Activated T-cell treated with anti-CD3 and anti-CD28 coated beads, Interleukin-2, amount 50 U/mL, for 72 hours (primary cell): ENCODE measurements at regions not wholly inside any gene's neighbourhood (a gene's known extent, or its start where the extent isn't known, plus 50 kb on each side); places are given as distances from the start of the nearest gene placed in this dataset.

Experiments
- ATAC-seq, 2 donors: fragments of 150-1000 bp; cut with Tn5 transposase; replicated peaks in 1 of 2; 2 replicates each; pipeline ENCODE4 v1.10.0; 2021; ENCODE audit warnings: moderate library complexity in 2 of 2, mild to moderate bottlenecking in 1 of 2
- DNase-seq, 2 donors: peaks; one replicate each; pipeline ENCODE4 v3.0.0; 2021 to 2022; ENCODE audit warnings: mixed read lengths in 1 of 2
- H3K27ac Mint-ChIP-seq: one replicate; pipeline ENCODE4 v1.8.0; 2022; ENCODE audit warnings: mild to moderate bottlenecking, moderate library complexity, mixed read lengths
- H3K27me3 Mint-ChIP-seq: one replicate; pipeline ENCODE4 v1.8.0; 2022; ENCODE audit warnings: low read depth, mixed read lengths
- H3K36me3 Mint-ChIP-seq, 2 donors: one replicate each; pipeline ENCODE4 v1.8.0; 2022; ENCODE audit warnings: mixed read lengths in 2 of 2, mild to moderate bottlenecking in 1 of 2; ENCODE audit not compliant: insufficient read depth in 2 of 2
- H3K4me1 Mint-ChIP-seq: one replicate; pipeline ENCODE4 v1.8.0; 2022; ENCODE audit warnings: low read depth, mixed read lengths
- H3K4me3 Mint-ChIP-seq, 2 donors: one replicate each; pipeline ENCODE4 v1.8.0; 2022; ENCODE audit warnings: mild to moderate bottlenecking in 2 of 2, mixed read lengths in 2 of 2, moderate library complexity in 2 of 2
- H3K9me3 Mint-ChIP-seq, 2 donors: one replicate each; pipeline ENCODE4 v1.8.0; 2022; ENCODE audit warnings: mixed read lengths in 2 of 2

- DNase-seq: no peak
- H3K4me3 Mint-ChIP-seq: no peak overlapping the region
- H3K27ac Mint-ChIP-seq: no peak overlapping the region
- peaks cover 6% of the 10 kb centered on the region for H3K27me3 Mint-ChIP-seq
- ATAC-seq: no peak
- no peaks in the 10 kb centered on the region for H3K36me3 Mint-ChIP-seq
- no peaks in the 10 kb centered on the region for H3K9me3 Mint-ChIP-seq
- no peaks in the 10 kb centered on the region for H3K4me1 Mint-ChIP-seq
Observed at GRCh38 chr9:121563881-121564460, 64.3 kb upstream of the GGTA1 start.

- H3K27ac Mint-ChIP-seq: no peak overlapping the region
- H3K27me3 Mint-ChIP-seq: peaks cover 6% of the 10 kb centered on the region
- DNase-seq: no peak
- no peaks in the 10 kb centered on the region for H3K4me1 Mint-ChIP-seq
- no peaks in the 10 kb centered on the region for H3K9me3 Mint-ChIP-seq
- H3K4me3 Mint-ChIP-seq: no peak overlapping the region
- ATAC-seq: no peak
- no peaks in the 10 kb centered on the region for H3K36me3 Mint-ChIP-seq
Observed at GRCh38 chr9:121564504-121565260, 65.0 kb upstream of the GGTA1 start.

GRCh38 chr9:121566481-121567465, 67.1 kb upstream of the GGTA1 start:
- Mint-ChIP-seq H3K27me3 (peaks cover 14% of the 10 kb centered on the region), H3K36me3 (peaks cover 0 to 2% of the 10 kb centered on the region in 2 donors), H3K27ac (no peak overlapping the region), H3K4me3 (no peak overlapping the region), H3K4me1 (no peaks in the 10 kb centered on the region), H3K9me3 (no peaks in the 10 kb centered on the region)
- ATAC-seq: no peak
- DNase-seq: no peak

GRCh38 chr9:121567500-121568342, 68.1 kb upstream of the GGTA1 start:
- H3K9me3 Mint-ChIP-seq: no peaks in the 10 kb centered on the region
- no peak for DNase-seq
- H3K27me3 Mint-ChIP-seq: peaks cover 14% of the 10 kb centered on the region
- H3K36me3 Mint-ChIP-seq: peaks cover 0 to 2% of the 10 kb centered on the region in 2 donors
- H3K4me1 Mint-ChIP-seq: no peaks in the 10 kb centered on the region
- no peak overlapping the region for H3K4me3 Mint-ChIP-seq
- H3K27ac Mint-ChIP-seq: no peak overlapping the region
- no peak for ATAC-seq

GRCh38 chr9:121568343-121569265, 69.0 kb upstream of the GGTA1 start:
- peaks cover 14% of the 10 kb centered on the region for H3K27me3 Mint-ChIP-seq

GRCh38 chr9:121569266-121569648, 69.6 kb upstream of the GGTA1 start:
- no peak for ATAC-seq
- Mint-ChIP-seq H3K9me3 (no peaks in the 10 kb centered on the region), H3K4me3 (no peak overlapping the region), H3K27me3 (peaks cover 14% of the 10 kb centered on the region), H3K36me3 (peaks cover 0 to 2% of the 10 kb centered on the region in 2 donors), H3K27ac (no peak overlapping the region), H3K4me1 (no peaks in the 10 kb centered on the region)
- no peak for DNase-seq

More at GRCh38 chr9:121568343-121569265, 69.0 kb upstream of the GGTA1 start:
- Mint-ChIP-seq H3K4me1 (no peaks in the 10 kb centered on the region), H3K9me3 (no peaks in the 10 kb centered on the region), H3K36me3 (peaks cover 0 to 2% of the 10 kb centered on the region in 2 donors), H3K4me3 (no peak overlapping the region), H3K27ac (no peak overlapping the region)
- ATAC-seq (no peak), DNase-seq (no peak)

- Mint-ChIP-seq H3K4me1 (no peaks in the 10 kb centered on the region), H3K27me3 (peaks cover 8% of the 10 kb centered on the region), H3K27ac (no peak overlapping the region), H3K36me3 (peaks cover 0 to 2% of the 10 kb centered on the region in 2 donors), H3K9me3 (no peaks in the 10 kb centered on the region), H3K4me3 (no peak overlapping the region)
- ATAC-seq (no peak), DNase-seq (no peak)
Observed at GRCh38 chr9:121572581-121572980, 72.9 kb upstream of the GGTA1 start.

- Mint-ChIP-seq H3K4me3 (no peak overlapping the region), H3K36me3 (peaks cover 0 to 2% of the 10 kb centered on the region in 2 donors), H3K9me3 (no peaks in the 10 kb centered on the region), H3K4me1 (no peaks in the 10 kb centered on the region), H3K27me3 (peaks cover 8% of the 10 kb centered on the region), H3K27ac (no peak overlapping the region)
- no peak for DNase-seq
- ATAC-seq: no peak
Observed at GRCh38 chr9:121573717-121574485, 74.3 kb upstream of the GGTA1 start.

- DNase-seq: no peak
- no peak overlapping the region for H3K4me3 Mint-ChIP-seq
- no peaks in the 10 kb centered on the region for H3K4me1 Mint-ChIP-seq
- ATAC-seq: no peak
- H3K27me3 Mint-ChIP-seq: peaks cover 13% of the 10 kb centered on the region
- H3K9me3 Mint-ChIP-seq: no peaks in the 10 kb centered on the region
- peaks cover 0 to 2% of the 10 kb centered on the region in 2 donors for H3K36me3 Mint-ChIP-seq
- H3K27ac Mint-ChIP-seq: no peak overlapping the region
Observed at GRCh38 chr9:121574774-121575519, 75.3 kb upstream of the GGTA1 start.

GRCh38 chr9:121576281-121577075, 75.0 kb upstream of the DAB2IP start:
- H3K4me1 Mint-ChIP-seq: no peaks in the 10 kb centered on the region
- H3K4me3 Mint-ChIP-seq: no peak overlapping the region
- H3K27me3 Mint-ChIP-seq: peaks cover 10% of the 10 kb centered on the region
- ATAC-seq (no peak), DNase-seq (no peak)
- no peak overlapping the region for H3K27ac Mint-ChIP-seq
- no peaks in the 10 kb centered on the region for H3K9me3 Mint-ChIP-seq
- H3K36me3 Mint-ChIP-seq: no peaks in the 10 kb centered on the region
